Mucosa of stomach (tissue), 1 donor: ENCODE measurements at regions not wholly inside any gene's neighbourhood (a gene's known extent, or its start where the extent isn't known, plus 50 kb on each side); places are given as distances from the start of the nearest gene placed in this dataset.

Experiments
- H3K27me3 ChIP-seq: one replicate; pipeline ENCODE4 v1.7.0; 2013; ENCODE audit warnings: mild to moderate bottlenecking, low read length; ENCODE audit not compliant: control insufficient read depth, insufficient read depth
- H3K36me3 ChIP-seq: one replicate; pipeline ENCODE4 v1.7.0; 2013; ENCODE audit warnings: low read length; ENCODE audit not compliant: control insufficient read depth, insufficient read depth
- H3K4me1 ChIP-seq: one replicate; pipeline ENCODE4 v1.7.0; 2013; ENCODE audit warnings: mild to moderate bottlenecking, low read length; ENCODE audit not compliant: control insufficient read depth, insufficient read depth
- H3K4me3 ChIP-seq: one replicate; pipeline ENCODE4 v1.7.0; 2013; ENCODE audit warnings: low read length
- H3K9ac ChIP-seq: one replicate; pipeline ENCODE4 v1.7.0; 2013; ENCODE audit warnings: mild to moderate bottlenecking, low read length, moderate library complexity
- H3K9me3 ChIP-seq: one replicate; pipeline ENCODE4 v1.7.0; 2013; ENCODE audit warnings: mild to moderate bottlenecking, low read length, moderate library complexity; ENCODE audit not compliant: control insufficient read depth
- donor health status: Pancreatic carcinoma.

DNA sequence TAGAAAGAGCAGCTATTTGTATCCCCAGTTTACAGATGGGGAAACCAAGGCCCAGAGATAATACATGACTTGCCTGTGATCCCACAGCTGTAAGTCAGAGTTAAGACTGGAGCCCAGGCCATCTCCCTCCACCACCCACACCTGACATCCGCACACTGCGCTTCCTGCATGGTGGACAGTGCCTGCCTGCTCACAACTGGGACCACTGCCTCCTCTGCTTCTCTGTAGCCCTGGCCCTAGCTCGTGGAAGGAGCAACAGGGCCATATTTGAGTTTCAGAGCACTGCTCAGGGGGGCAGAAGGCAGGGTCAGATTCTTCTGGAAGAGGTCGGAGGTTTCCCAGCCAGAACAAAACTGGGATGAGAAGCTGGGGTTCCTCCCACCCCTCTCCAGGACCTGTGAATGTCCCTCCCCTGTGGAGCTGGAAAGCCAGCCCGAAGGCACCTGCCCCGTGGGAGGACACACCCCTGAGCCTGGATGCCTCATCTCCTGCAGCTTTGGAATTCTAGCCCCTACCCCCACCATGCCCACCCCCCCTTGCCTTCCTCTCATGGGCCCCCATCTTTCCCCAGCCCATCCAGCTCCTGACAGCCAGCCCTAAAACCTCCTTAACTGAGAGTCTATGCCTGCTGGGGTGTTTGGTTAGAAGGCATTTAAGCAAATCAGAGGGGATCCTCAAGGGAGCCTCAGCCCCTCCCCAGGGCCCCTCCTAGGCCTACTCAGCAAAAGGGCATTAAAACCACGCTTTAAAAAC lies 100.1 kb downstream of the TPRA1 start:
- Histone ChIP-seq H3K27me3 (no peaks in the 10 kb centered on the region), H3K9me3 (no peaks in the 10 kb centered on the region), H3K4me3 (no peak overlapping the region), H3K4me1 (no peaks in the 10 kb centered on the region), H3K36me3 (no peaks in the 10 kb centered on the region), H3K9ac (no peak overlapping the region)

GRCh38 chr3:127489357-127489756 lies 101.2 kb downstream of the TPRA1 start:
- no peaks in the 10 kb centered on the region for H3K36me3 ChIP-seq
- H3K4me3 ChIP-seq, result no peak overlapping the region
- H3K4me1 ChIP-seq, result no peaks in the 10 kb centered on the region
- no peak overlapping the region for H3K9ac ChIP-seq
- H3K9me3 ChIP-seq, result no peaks in the 10 kb centered on the region
- peaks cover 5% of the 10 kb centered on the region for H3K27me3 ChIP-seq

DNA sequence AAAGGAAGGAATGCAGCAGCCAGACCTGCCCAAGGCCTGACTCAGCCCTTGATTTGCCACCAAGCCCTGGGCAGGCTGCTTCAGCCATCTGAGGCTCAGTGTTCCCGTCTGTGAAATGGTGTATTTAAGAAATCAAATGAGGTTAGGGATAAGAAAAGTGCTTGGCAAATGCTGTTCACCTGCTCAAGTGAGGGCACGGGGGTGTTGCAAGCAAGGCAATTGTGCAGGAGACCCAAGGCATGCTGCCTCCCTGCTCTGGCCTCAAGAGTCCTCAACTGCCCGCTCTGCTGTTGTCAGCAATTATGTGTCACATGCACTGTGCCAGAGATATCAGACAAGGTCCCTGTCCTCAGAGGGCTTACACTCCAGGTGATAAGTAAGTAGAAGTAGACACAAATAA lies 101.8 kb downstream of the TPRA1 start:
- H3K4me1 ChIP-seq, result no peaks in the 10 kb centered on the region
- no peak overlapping the region for H3K4me3 ChIP-seq
- H3K9ac ChIP-seq, result no peak overlapping the region
- peaks cover 5% of the 10 kb centered on the region for H3K27me3 ChIP-seq
- no peaks in the 10 kb centered on the region for H3K36me3 ChIP-seq
- H3K9me3 ChIP-seq, result no peaks in the 10 kb centered on the region

GRCh38 chr3:127488141-127488672 lies 102.3 kb downstream of the TPRA1 start:
- no peaks in the 10 kb centered on the region for H3K9me3 ChIP-seq
- no peak overlapping the region for H3K4me3 ChIP-seq
- H3K36me3 ChIP-seq, result no peaks in the 10 kb centered on the region
- H3K9ac ChIP-seq, result no peak overlapping the region
- H3K27me3 ChIP-seq, result peaks cover 5% of the 10 kb centered on the region
- H3K4me1 ChIP-seq, result no peaks in the 10 kb centered on the region

DNA sequence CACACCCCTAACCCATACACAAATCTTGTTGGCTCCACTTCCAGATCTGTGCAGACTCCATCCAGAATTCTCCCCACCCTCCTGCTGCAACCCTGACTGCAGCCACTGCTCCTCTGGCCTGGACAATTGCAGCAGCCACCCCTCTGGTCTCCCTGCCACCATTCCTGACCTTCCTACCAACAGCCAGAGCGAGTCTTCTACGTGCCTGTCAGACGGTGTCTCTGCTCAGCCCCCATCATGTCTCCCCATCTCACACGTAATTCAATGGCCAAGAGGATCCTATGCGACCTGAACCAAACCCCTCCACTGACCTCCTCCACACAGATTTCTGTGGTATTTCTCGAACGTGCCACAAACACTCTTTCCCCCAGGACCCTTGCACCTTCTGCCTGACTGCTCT lies 103.3 kb downstream of the TPRA1 start:
- Histone ChIP-seq H3K27me3 (peaks cover 5% of the 10 kb centered on the region), H3K9ac (no peak overlapping the region), H3K36me3 (no peaks in the 10 kb centered on the region), H3K9me3 (no peaks in the 10 kb centered on the region), H3K4me1 (no peaks in the 10 kb centered on the region), H3K4me3 (no peak overlapping the region)

- H3K36me3 ChIP-seq, result no peaks in the 10 kb centered on the region
- H3K9ac ChIP-seq, result no peak overlapping the region
- no peaks in the 10 kb centered on the region for H3K9me3 ChIP-seq
- no peaks in the 10 kb centered on the region for H3K4me1 ChIP-seq
- H3K27me3 ChIP-seq, result peaks cover 5% of the 10 kb centered on the region
- H3K4me3 ChIP-seq, result no peak overlapping the region
These were observed 104.1 kb downstream of the TPRA1 start for GRCh38 chr3:127486321-127486944.

DNA sequence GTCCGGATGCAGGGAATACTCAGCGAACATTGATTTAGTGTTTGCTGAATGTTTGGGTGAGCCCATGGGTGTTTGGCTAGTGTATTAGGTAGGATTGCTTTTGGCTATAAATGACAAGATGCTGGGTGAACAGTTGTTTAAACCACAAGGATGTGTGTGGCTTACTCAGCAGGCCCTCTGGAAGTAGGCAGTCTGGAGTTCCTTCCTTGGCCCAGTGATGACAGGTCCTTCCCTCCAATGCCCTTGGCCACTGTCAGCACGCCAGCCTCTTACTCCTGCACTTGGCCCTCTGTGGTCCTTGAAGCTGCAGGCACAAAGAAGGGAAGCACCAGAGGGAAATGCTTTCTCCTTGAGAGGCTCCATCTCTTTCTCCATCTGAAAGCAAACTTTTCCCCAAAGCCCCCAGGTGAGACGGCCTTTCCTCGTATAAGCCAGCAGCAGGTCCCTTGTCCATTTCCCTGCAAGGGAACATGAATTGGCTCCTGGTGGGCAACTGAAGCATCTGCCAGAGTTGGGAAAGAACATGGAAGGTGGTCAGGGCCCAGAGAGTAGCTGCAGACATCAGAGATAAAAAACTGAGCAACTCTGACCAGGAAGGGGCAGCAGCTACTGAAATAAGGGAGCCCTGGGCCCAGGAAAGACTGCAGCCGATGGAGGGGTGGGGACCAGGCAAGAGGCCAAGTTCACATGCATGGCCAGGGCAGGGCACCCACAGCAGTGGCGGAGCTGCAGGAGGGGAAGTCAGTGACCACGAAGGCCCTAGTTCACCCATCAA lies 105.0 kb downstream of the TPRA1 start:
- Histone ChIP-seq H3K9ac (no peak overlapping the region), H3K36me3 (no peaks in the 10 kb centered on the region), H3K4me3 (no peak overlapping the region), H3K27me3 (peaks cover 5% of the 10 kb centered on the region), H3K4me1 (no peaks in the 10 kb centered on the region), H3K9me3 (no peaks in the 10 kb centered on the region)

DNA sequence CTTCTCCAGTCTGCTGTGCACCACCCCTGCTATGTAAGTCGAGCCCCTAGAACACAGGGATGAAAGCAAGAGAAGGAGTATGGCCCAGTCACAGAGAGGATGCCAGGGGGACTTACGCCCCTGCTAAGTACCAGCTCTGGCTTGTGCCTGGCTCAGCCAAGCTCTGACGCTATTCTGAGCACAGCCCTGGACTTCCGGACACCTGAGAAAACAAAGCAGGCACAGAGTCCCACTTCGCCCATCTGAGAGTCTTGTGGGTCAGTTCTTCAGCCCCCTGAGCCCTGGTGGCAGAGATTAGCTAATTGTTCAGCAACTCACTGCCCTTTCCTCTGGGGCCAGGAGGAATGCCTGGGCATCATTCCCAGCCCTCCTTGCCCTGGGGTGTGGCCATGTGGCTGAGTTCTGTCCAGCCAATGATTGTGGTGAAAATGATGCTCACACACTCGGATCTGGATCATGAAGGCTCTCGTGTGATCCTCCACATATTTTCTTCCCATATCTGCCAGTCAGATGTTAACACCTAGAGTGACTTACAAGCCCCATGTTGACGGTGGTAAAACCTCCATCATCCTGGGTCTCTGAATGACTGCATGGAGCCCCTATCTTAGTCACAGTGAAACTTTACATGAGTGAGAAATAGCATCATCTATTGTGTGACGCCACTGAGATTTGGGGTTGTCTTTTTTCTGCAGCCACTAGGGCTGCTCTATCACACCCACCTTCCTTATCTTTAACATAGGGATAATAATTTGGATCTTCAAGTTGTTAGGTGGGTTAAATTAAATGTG lies 105.7 kb downstream of the TPRA1 start:
- H3K27me3 ChIP-seq, result peaks cover 5% of the 10 kb centered on the region

GRCh38 chr3:127483902-127484591 lies 106.5 kb downstream of the TPRA1 start:
- no peaks in the 10 kb centered on the region for H3K4me1 ChIP-seq
- no peak overlapping the region for H3K4me3 ChIP-seq
- no peak overlapping the region for H3K9ac ChIP-seq
- peaks cover 5% of the 10 kb centered on the region for H3K27me3 ChIP-seq
- no peaks in the 10 kb centered on the region for H3K36me3 ChIP-seq
- no peaks in the 10 kb centered on the region for H3K9me3 ChIP-seq

More for the DNA sequence above, 105.7 kb downstream of the TPRA1 start:
- H3K4me1 ChIP-seq, result no peaks in the 10 kb centered on the region
- H3K9me3 ChIP-seq, result no peaks in the 10 kb centered on the region
- no peak overlapping the region for H3K9ac ChIP-seq
- no peak overlapping the region for H3K4me3 ChIP-seq
- no peaks in the 10 kb centered on the region for H3K36me3 ChIP-seq

GRCh38 chr3:127483005-127483641 lies 107.4 kb downstream of the TPRA1 start:
- Histone ChIP-seq H3K9ac (no peak overlapping the region), H3K9me3 (no peaks in the 10 kb centered on the region), H3K27me3 (peaks cover 5% of the 10 kb centered on the region), H3K36me3 (no peaks in the 10 kb centered on the region), H3K4me1 (no peaks in the 10 kb centered on the region), H3K4me3 (no peak overlapping the region)
